Liver (tissue), 8 donors: ENCODE measurements at regions not wholly inside any gene's neighbourhood (a gene's known extent, or its start where the extent isn't known, plus 50 kb on each side); places are given as distances from the start of the nearest gene placed in this dataset.

Source experiments
- DNase-seq: peaks from one replicate; pipeline ENCODE4 v3.0.0-alpha.2; 2017; ENCODE audit warnings: low spot score
- H3K27ac ChIP-seq, 2 donors: one replicate each; pipeline ENCODE4 v1.7.0; 2013; ENCODE audit warnings: inconsistent platforms in 2 of 2, low read length in 2 of 2, control low read depth in 1 of 2, low read depth in 1 of 2, mild to moderate bottlenecking in 1 of 2
- H3K27me3 ChIP-seq, 4 donors: one replicate each; pipeline versions ENCODE4 v1.6.1 to v1.7.0; 2013; ENCODE audit warnings: low read length in 3 of 4, inconsistent platforms in 1 of 4, mild to moderate bottlenecking in 1 of 4, moderate library complexity in 1 of 4; ENCODE audit not compliant: control insufficient read depth in 4 of 4, insufficient read depth in 4 of 4
- H3K36me3 ChIP-seq, 4 donors: one replicate each; pipeline versions ENCODE4 v1.6.1 to v1.7.0; 2013; ENCODE audit warnings: low read length in 3 of 4, mild to moderate bottlenecking in 3 of 4, low read depth in 1 of 4, moderate library complexity in 1 of 4; ENCODE audit not compliant: control insufficient read depth in 4 of 4, insufficient read depth in 3 of 4
- H3K4me1 ChIP-seq, 4 donors: one replicate each; pipeline versions ENCODE4 v1.6.1 to v1.7.0; 2013; ENCODE audit warnings: low read length in 3 of 4, mild to moderate bottlenecking in 3 of 4, moderate library complexity in 1 of 4; ENCODE audit not compliant: control insufficient read depth in 4 of 4, insufficient read depth in 4 of 4
- H3K4me3 ChIP-seq, 3 donors: one replicate each; pipeline versions ENCODE4 v1.6.1 to v1.7.0; 2013; ENCODE audit warnings: low read length in 3 of 3, control low read depth in 1 of 3, low read depth in 1 of 3, mild to moderate bottlenecking in 1 of 3
- H3K9ac ChIP-seq, 2 donors: one replicate each; pipeline ENCODE4 v1.7.0; 2013; ENCODE audit warnings: low read length in 2 of 2, mild to moderate bottlenecking in 2 of 2, moderate library complexity in 2 of 2, control low read depth in 1 of 2, low read depth in 1 of 2
- H3K9me3 ChIP-seq, 4 donors: one replicate each; pipeline versions ENCODE4 v1.6.1 to v1.7.0; 2013; ENCODE audit warnings: low read length in 3 of 4; ENCODE audit not compliant: control insufficient read depth in 4 of 4
- ATF3 ChIP-seq: IDR thresholded peaks from 2 replicates; pipeline ENCODE4 v1.6.1; 2016; ENCODE audit warnings: antibody characterized with exemption
- CTCF ChIP-seq: fragments of 150-350 bp; IDR thresholded peaks from 2 replicates; pipeline ENCODE4 v1.5.1; 2017; ENCODE audit warnings: improper control_type of control experiment, low read depth, low read length; ENCODE audit not compliant: missing input control
- EGR1 ChIP-seq, 2 donors: IDR thresholded peaks; 2 replicates each; pipeline ENCODE4 v1.6.1; 2016 to 2018; ENCODE audit warnings: antibody characterized with exemption in 2 of 2, low read depth in 2 of 2
- FOXA1 ChIP-seq: IDR thresholded peaks from 2 replicates; pipeline ENCODE4 v1.6.1; 2016; ENCODE audit warnings: antibody characterized with exemption
- FOXA2 ChIP-seq: IDR thresholded peaks from 2 replicates; pipeline ENCODE4 v1.6.1; 2016; ENCODE audit warnings: antibody characterized with exemption
- GABPA ChIP-seq, 2 donors: IDR thresholded peaks in 1 of 2; conservative IDR thresholded peaks in 1 of 2; 2 replicates each; pipeline ENCODE4 v1.6.1; 2016; ENCODE audit warnings: antibody characterized with exemption in 2 of 2, mild to moderate bottlenecking in 1 of 2, moderate library complexity in 1 of 2
- HNF4A ChIP-seq, 2 donors: conservative IDR thresholded peaks; 2 replicates each; pipeline ENCODE4 v1.6.1; 2016; ENCODE audit warnings: antibody characterized with exemption in 2 of 2, mild to moderate bottlenecking in 2 of 2
- JUND ChIP-seq, 2 donors: IDR thresholded peaks; 2 replicates each; pipeline ENCODE4 v1.6.1; 2016; ENCODE audit warnings: antibody characterized with exemption in 2 of 2
- MAX ChIP-seq: IDR thresholded peaks from 2 replicates; pipeline ENCODE4 v1.6.1; 2016; ENCODE audit warnings: antibody characterized with exemption
- NR2F2 ChIP-seq: IDR thresholded peaks from 2 replicates; pipeline ENCODE4 v1.6.1; 2016; ENCODE audit warnings: antibody characterized with exemption
- REST ChIP-seq: IDR thresholded peaks from 2 replicates; pipeline ENCODE4 v1.6.1; 2016; ENCODE audit warnings: antibody characterized with exemption, mild to moderate bottlenecking
- RXRA ChIP-seq, 2 donors: IDR thresholded peaks; 2 replicates each; pipeline ENCODE4 v1.6.1; 2017 to 2018; ENCODE audit warnings: antibody characterized with exemption in 2 of 2, mild to moderate bottlenecking in 1 of 2
- SP1 ChIP-seq: IDR thresholded peaks from 2 replicates; pipeline ENCODE4 v1.6.1; 2018; ENCODE audit warnings: antibody characterized with exemption, mild to moderate bottlenecking
- TAF1 ChIP-seq: conservative IDR thresholded peaks from 2 replicates; pipeline ENCODE4 v1.6.1; 2016; ENCODE audit warnings: antibody characterized with exemption, mild to moderate bottlenecking
- YY1 ChIP-seq: IDR thresholded peaks from 2 replicates; pipeline ENCODE4 v1.6.1; 2016; ENCODE audit warnings: antibody characterized with exemption, mild to moderate bottlenecking
- ZBTB33 ChIP-seq: IDR thresholded peaks from 2 replicates; pipeline ENCODE4 v1.6.1; 2016; ENCODE audit warnings: antibody characterized with exemption
- WGBS: extraction: QIAGEN DNeasy Blood & Tissue Kit; methylation state at CpG from one replicate; pipeline ENCODE4 v1.1.7; 2013; 5-methylcytosine and 5-hydroxymethylcytosine counted together
- donor health status: healthy.
- donor health status: healthy.
- donor health status: healthy.
- donor health status: healthy.
- donor health status: healthy.

- no peak overlapping the region for H3K27ac ChIP-seq
- no peaks in the 10 kb centered on the region for H3K27me3 ChIP-seq
- H3K9me3 ChIP-seq = no peaks in the 10 kb centered on the region
- DNase-seq = no peak
- H3K4me3 ChIP-seq = no peak overlapping the region
- 81% methylated on average over 2 of the region's 2 CpGs for WGBS
- H3K36me3 ChIP-seq = no peaks in the 10 kb centered on the region
- H3K9ac ChIP-seq = no peak overlapping the region
- TF ChIP-seq FOXA1 = no peak
- no peak for TF ChIP-seq GABPA (IDR thresholded peaks at IDR 0.05 in 1 of 2, conservative IDR thresholded peaks at IDR 0.05 in 1 of 2)
- TF ChIP-seq REST = no peak
- no peak for TF ChIP-seq RXRA (IDR thresholded peaks at IDR 0.05)
- no peak for TF ChIP-seq SP1
- TF ChIP-seq MAX = no peak
- TF ChIP-seq TAF1 = no peak
- TF ChIP-seq CTCF = no peak
- TF ChIP-seq YY1 = no peak
- TF ChIP-seq EGR1 (IDR thresholded peaks at IDR 0.05; ENCODE audit: low read depth in 2 of 2) = no peak
- peaks cover 0 to 5% (median 0%) of the 10 kb centered on the region in 4 donors for H3K4me1 ChIP-seq
Measured at GRCh38 chr4:24664956-24665355, 80.6 kb upstream of the DHX15 start.

GRCh38 chr4:24666316-24666715, 82.0 kb upstream of the DHX15 start:
- H3K36me3 ChIP-seq = no peaks in the 10 kb centered on the region
- H3K9ac ChIP-seq = no peak overlapping the region
- H3K4me1 ChIP-seq = peaks cover 0 to 5% (median 0%) of the 10 kb centered on the region in 4 donors
- WGBS = 85% methylated on average over 3 of the region's 3 CpGs
- no peak for DNase-seq
- no peaks in the 10 kb centered on the region for H3K9me3 ChIP-seq
- no peak overlapping the region for H3K27ac ChIP-seq
- H3K4me3 ChIP-seq = no peak overlapping the region
- no peaks in the 10 kb centered on the region for H3K27me3 ChIP-seq
- TF ChIP-seq FOXA1 (no peak), HNF4A (conservative IDR thresholded peaks at IDR 0.05) (no peak), CTCF (no peak), GABPA (IDR thresholded peaks at IDR 0.05 in 1 of 2, conservative IDR thresholded peaks at IDR 0.05 in 1 of 2) (no peak), ATF3 (no peak), TAF1 (no peak), SP1 (no peak), FOXA2 (no peak), JUND (IDR thresholded peaks at IDR 0.05) (no peak), MAX (no peak), RXRA (IDR thresholded peaks at IDR 0.05) (no peak), EGR1 (IDR thresholded peaks at IDR 0.05; ENCODE audit: low read depth in 2 of 2) (no peak), ZBTB33 (no peak), YY1 (no peak), NR2F2 (no peak)
